Peyer's patch (tissue), 4 donors: ENCODE measurements at regions not wholly inside any gene's neighbourhood (a gene's known extent, or its start where the extent isn't known, plus 50 kb on each side); places are given as distances from the start of the nearest gene placed in this dataset.

ENCODE experiments used
- DNase-seq, 3 donors: peaks; one replicate each; pipeline ENCODE4 v3.0.0-alpha.2; 2017 to 2019
- H3K27ac ChIP-seq, 4 donors: fragments of 200-600 bp; sonication (generic); one replicate each; pipeline ENCODE4 v1.5.1; 2016 to 2019
- H3K27me3 ChIP-seq, 2 donors: fragments of 200-600 bp; sonication (generic); one replicate each; pipeline ENCODE4 v1.5.1; 2019
- H3K36me3 ChIP-seq, 3 donors: fragments of 200-600 bp; sonication (generic); one replicate each; pipeline ENCODE4 v1.5.1; 2016 to 2019
- H3K4me1 ChIP-seq, 4 donors: fragments of 200-600 bp; sonication (generic); one replicate each; pipeline ENCODE4 v1.5.1; 2016 to 2019
- H3K4me3 ChIP-seq, 4 donors: fragments of 200-600 bp; sonication (generic); 1 replicate in 3 of 4; 2 replicates in 1 of 4; pipeline ENCODE4 v1.5.1; 2016 to 2019; ENCODE audit warnings: mild to moderate bottlenecking in 1 of 4
- H3K9me3 ChIP-seq, 4 donors: fragments of 200-600 bp; sonication (generic); one replicate each; pipeline ENCODE4 v1.5.1; 2016 to 2019; ENCODE audit warnings: mild to moderate bottlenecking in 1 of 4
- CTCF ChIP-seq, 6 experiments: fragments of 450-650 bp in 4 of 6; fragments of 200-600 bp in 2 of 6; sonication (generic) in 1 of 6; IDR thresholded peaks; one replicate each; pipeline ENCODE4 v1.5.1; 2017 to 2019; ENCODE audit warnings: antibody characterized with exemption in 6 of 6, mild to moderate bottlenecking in 3 of 6, moderate library complexity in 1 of 6
- POLR2A ChIP-seq, 2 donors: fragments of 450-650 bp; IDR thresholded peaks; one replicate each; pipeline ENCODE4 v1.5.1; 2017; ENCODE audit warnings: antibody characterized with exemption in 2 of 2, mild to moderate bottlenecking in 2 of 2, moderate library complexity in 2 of 2

GRCh38 chr7:98679741-98680140, 62.7 kb downstream of the NPTX2 start:
- Histone ChIP-seq H3K9me3 (no peaks in the 10 kb centered on the region), H3K27me3 (no peaks in the 10 kb centered on the region), H3K36me3 (no peaks in the 10 kb centered on the region), H3K27ac (no peak overlapping the region), H3K4me3 (no peak overlapping the region), H3K4me1 (no peaks in the 10 kb centered on the region)
- no peak for DNase-seq
- no peak for TF ChIP-seq POLR2A (IDR thresholded peaks at IDR 0.05)
- TF ChIP-seq CTCF (IDR thresholded peaks at IDR 0.05), result no peak

- H3K4me1 ChIP-seq, result no peaks in the 10 kb centered on the region
- DNase-seq, result no peak
- TF ChIP-seq POLR2A (IDR thresholded peaks at IDR 0.05), result no peak
- no peak for TF ChIP-seq CTCF (IDR thresholded peaks at IDR 0.05)
Measured at GRCh38 chr7:98681511-98681910, 64.4 kb downstream of the NPTX2 start.

GRCh38 chr7:98681951-98682350, 64.9 kb downstream of the NPTX2 start:
- Histone ChIP-seq H3K36me3 (no peaks in the 10 kb centered on the region), H3K4me1 (no peaks in the 10 kb centered on the region), H3K27me3 (no peaks in the 10 kb centered on the region), H3K4me3 (no peak overlapping the region), H3K9me3 (no peaks in the 10 kb centered on the region), H3K27ac (no peak overlapping the region)
- TF ChIP-seq CTCF (IDR thresholded peaks at IDR 0.05) (no peak), POLR2A (IDR thresholded peaks at IDR 0.05) (no peak)
- no peak for DNase-seq

More at GRCh38 chr7:98681511-98681910, 64.4 kb downstream of the NPTX2 start:
- Histone ChIP-seq H3K36me3 (no peaks in the 10 kb centered on the region), H3K27me3 (no peaks in the 10 kb centered on the region), H3K9me3 (no peaks in the 10 kb centered on the region), H3K27ac (no peak overlapping the region), H3K4me3 (no peak overlapping the region)

- Histone ChIP-seq H3K27ac (no peak overlapping the region), H3K4me1 (no peaks in the 10 kb centered on the region), H3K4me3 (no peak overlapping the region), H3K9me3 (no peaks in the 10 kb centered on the region), H3K36me3 (no peaks in the 10 kb centered on the region), H3K27me3 (no peaks in the 10 kb centered on the region)
- no peak for TF ChIP-seq POLR2A (IDR thresholded peaks at IDR 0.05)
- no peak for TF ChIP-seq CTCF (IDR thresholded peaks at IDR 0.05)
- DNase-seq, result no peak
Measured at GRCh38 chr7:98683514-98683913, 66.4 kb downstream of the NPTX2 start.

GRCh38 chr7:98685541-98685940, 68.5 kb downstream of the NPTX2 start:
- TF ChIP-seq CTCF (IDR thresholded peaks at IDR 0.05), result no peak
- TF ChIP-seq POLR2A (IDR thresholded peaks at IDR 0.05), result no peak

GRCh38 chr7:98686466-98687080, 69.5 kb downstream of the NPTX2 start:
- Histone ChIP-seq H3K4me1 (no peaks in the 10 kb centered on the region), H3K4me3 (no peak overlapping the region), H3K36me3 (no peaks in the 10 kb centered on the region), H3K27ac (no peak overlapping the region), H3K27me3 (no peaks in the 10 kb centered on the region), H3K9me3 (peaks cover 0 to 2% (median 0%) of the 10 kb centered on the region in 4 donors)
- TF ChIP-seq CTCF (IDR thresholded peaks at IDR 0.05) (no peak), POLR2A (IDR thresholded peaks at IDR 0.05) (no peak)
- DNase-seq, result no peak

More at GRCh38 chr7:98685541-98685940, 68.5 kb downstream of the NPTX2 start:
- H3K36me3 ChIP-seq, result no peaks in the 10 kb centered on the region
- DNase-seq, result no peak
- H3K4me1 ChIP-seq, result no peaks in the 10 kb centered on the region
- peaks cover 0 to 2% (median 0%) of the 10 kb centered on the region in 4 donors for H3K9me3 ChIP-seq
- no peak overlapping the region for H3K27ac ChIP-seq
- H3K27me3 ChIP-seq, result no peaks in the 10 kb centered on the region
- H3K4me3 ChIP-seq, result no peak overlapping the region
